Activated naive CD8-positive, alpha-beta T cell treated with anti-CD3 and anti-CD28 coated beads, Interleukin-2, amount 50 U/mL, for 16 hours (primary cell): ENCODE measurements at regions not wholly inside any gene's neighbourhood (a gene's known extent, or its start where the extent isn't known, plus 50 kb on each side); places are given as distances from the start of the nearest gene placed in this dataset.
A peak's percentile ranks its signal among the peaks of the same experiment; 100 is the strongest.

Source experiments
- DNase-seq: peaks from one replicate; pipeline ENCODE4 v3.0.0-alpha.2; 2020; ENCODE audit warnings: low read depth, low spot score

DNA sequence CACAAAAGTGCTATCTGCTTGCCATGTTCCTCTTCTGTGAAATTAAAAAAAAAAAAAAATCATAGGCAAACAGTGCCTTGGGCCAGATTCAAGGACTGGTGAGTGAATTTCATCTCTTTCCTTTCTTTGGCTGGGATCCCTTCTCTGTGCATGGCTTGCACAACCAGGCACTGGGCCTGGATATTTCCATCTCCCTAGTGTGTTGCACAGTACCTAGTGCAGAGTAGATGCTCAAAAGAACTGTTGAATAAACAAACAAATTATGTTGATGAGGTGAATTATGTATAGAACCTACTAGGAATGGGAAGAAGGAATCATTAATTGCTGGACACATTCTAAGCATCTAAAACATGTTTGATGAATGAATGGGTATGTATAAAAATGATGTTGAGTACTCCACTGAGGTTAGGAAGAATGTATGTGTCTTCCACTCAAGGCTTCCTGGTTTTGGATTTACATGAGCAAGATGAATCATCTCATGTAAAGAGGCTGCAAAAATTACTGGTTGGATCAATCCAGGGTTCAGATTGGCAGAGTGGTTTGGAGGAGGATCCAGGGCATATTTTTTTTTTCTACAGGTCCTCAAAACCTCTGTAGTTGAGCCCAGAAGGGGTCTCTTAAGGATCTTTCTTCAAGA is 93.2 kb downstream of the EMP1 start:
- DNase-seq, result no peak

GRCh38 chr12:13288937-13289652 is 92.6 kb downstream of the EMP1 start:
- no peak for DNase-seq

GRCh38 chr12:13288501-13288900 is 92.0 kb downstream of the EMP1 start:
- no peak for DNase-seq

GRCh38 chr12:13283867-13284266 is 87.3 kb downstream of the EMP1 start:
- DNase-seq, result no peak

DNA sequence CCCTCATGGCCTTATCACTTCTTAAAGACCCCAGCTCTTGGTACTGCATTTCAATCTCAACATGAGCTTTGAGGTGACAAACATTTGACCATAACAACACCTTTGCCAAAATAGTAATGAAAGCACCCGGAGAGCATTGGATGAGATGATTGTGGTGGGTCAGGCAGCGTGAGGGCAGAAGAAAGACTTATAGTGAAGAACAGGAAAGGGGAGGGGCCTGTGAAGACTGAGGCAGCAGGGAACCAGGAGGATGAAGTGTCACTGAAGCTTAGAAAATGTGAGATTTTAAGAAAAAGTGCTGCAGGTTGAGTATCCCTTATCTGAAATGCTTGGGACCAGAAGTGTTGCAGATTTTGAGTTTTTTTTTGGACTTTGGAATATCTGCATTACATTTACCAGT is 86.3 kb downstream of the EMP1 start:
- DNase-seq, result no peak

DNA sequence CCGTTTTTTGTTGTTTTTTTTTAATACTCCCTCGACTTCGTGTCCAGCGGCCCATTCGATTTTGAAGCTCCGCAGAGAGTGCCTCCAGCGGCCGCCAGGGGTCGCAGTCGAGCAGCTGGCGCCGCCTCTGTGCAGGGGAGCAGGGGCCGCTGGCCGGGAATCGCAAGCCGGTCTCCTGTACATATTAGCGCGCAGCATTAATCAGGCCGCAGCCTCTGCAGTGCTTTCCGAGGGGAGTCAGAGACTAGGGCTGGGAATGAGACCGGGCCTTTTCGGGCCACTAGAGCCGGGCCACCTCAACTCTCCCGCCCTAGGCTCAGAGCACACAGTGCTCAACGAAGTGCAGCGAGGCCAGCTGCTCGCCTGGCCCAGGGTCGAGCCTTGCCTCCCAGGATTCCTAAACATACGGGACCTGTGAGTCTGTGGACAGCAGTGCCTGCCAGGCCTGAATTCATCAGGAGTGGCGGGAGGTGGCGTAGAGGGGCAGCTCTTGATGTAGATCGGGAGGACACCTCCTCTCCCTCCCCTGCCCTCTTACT is 81.8 kb downstream of the EMP1 start:
- peak; percentile 17 for DNase-seq

- no peak for DNase-seq
Measured at GRCh38 chr12:13277293-13277692, 80.8 kb downstream of the EMP1 start.

DNA sequence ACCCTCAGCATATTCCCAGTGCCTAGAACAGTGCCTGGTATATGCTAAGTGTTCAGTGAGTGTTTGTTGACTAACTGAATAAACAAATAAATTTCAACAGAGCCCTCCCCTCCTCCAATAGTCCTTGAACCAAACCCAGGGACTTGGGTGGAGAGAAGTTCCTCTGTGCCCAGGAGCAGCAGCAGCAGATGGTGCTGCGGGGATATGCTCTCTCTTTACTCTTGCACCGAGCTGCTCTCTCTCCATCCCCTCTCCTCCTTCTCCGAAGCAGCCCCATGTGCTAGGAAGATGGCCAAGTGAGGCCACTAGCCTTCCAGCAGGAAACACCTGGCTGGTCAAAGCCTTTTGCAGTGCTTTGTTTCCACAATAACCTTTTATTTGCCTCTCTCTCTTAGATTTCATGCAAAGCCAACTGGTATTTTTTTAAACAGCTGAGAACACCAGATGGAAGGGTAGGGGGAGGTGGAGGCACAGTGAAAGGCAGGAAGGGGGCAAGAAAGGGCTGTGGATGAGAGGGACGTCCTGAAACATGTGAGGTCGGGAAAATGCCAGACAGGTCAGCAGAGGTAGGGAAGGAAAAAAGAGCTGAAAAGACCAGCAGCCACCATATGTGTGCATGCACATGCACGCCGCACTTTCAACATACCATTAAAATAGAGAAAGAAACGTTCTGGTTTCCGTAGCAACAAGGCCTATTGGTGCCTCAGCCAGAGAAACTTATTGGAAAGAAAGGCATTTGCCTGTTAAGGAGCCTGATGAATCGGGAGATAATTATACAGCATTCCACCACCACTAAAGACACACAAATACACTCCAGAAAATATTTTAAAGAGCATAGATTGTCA is 78.9 kb downstream of the EMP1 start:
- DNase-seq, result no peak

- no peak for DNase-seq
Measured at GRCh38 chr12:13273850-13274249, 77.3 kb downstream of the EMP1 start.

- no peak for DNase-seq
Measured at GRCh38 chr12:13273097-13273496, 76.6 kb downstream of the EMP1 start.

DNA sequence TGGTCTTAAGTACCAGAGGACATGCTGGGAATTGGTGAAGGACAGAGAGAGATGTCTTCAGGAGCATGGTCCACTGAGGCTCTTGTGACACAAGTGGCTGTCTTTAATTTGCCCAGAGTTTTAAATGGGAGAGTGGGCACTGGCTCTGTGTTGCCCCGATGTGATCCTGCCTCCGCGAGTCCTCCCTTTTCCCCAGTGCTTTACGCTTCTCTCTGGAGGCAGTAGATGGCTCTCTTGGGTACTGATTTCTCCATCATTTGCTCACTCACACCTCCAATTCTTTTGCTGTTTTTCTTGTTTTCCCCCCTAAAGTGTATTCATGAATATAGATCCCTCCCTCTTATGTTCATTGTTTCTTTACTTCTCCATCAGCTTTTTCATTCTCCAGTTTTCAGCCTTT is 74.3 kb downstream of the EMP1 start:
- DNase-seq, result no peak
